ENCODE measurements at regions not wholly inside any gene's neighbourhood (a gene's known extent, or its start where the extent isn't known, plus 50 kb on each side); places are given as distances from the start of the nearest gene placed in this dataset.

DNA sequence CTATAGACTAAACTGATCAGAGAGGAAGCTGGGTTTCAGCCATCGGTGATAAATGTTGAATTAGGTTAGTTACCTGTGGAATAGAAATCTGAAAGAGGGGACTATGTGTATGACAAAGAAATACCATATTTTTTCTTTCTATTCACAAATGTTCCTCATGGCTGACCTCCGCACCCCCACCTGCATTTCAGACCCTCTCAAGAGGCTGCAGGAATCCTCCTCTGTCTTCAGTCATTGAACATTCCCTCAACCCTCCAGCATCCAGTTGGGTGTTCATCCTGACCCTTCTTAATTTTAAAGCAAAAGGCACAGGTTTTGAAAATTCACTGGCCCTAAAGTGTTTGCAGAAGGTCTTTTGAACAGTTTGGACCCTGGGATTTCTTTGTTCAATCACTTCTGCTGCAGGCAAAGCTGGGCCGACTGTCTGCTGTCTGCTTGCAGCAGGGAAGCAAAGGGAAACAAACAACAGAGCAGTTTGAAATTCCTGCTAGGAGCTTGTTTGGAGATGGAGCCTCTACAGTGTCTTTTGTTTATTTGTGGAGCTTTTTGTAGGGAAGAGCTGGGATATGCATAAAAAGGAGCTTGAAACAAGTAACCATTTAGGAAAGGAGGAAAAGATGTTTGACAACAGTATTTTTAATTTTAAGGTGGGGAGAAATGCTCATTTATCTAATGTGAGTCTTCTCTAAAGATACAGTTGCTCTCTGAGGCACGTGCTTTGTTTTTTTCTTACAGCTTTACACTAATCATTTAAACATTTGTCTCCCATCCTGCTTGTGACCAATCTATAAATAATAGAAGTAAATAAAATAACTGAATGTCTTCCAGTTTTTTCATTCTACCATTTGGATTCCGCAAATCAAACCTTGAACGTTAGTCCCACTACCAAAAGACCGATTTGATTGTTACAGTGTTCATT, 213.3 kb upstream of the MMADHC start:
- Histone ChIP-seq H4K12ac (ENCODE audit: low read depth, low read length) (no peak overlapping the region), H3K14ac (ENCODE audit: low read length) (no peak overlapping the region), H3K23ac (ENCODE audit: low read length) (no peak overlapping the region), H3K9ac (ENCODE audit: low read length) (no peak overlapping the region), H3K4ac (ENCODE audit: low read depth, low read length) (no peak overlapping the region), H4K91ac (ENCODE audit: low read depth, low read length) (no peak overlapping the region), H2AFZ (ENCODE audit: insufficient read depth, low read length, poor library complexity) (no peak overlapping the region), H2BK12ac (ENCODE audit: low read length) (no peak overlapping the region), H2BK120ac (ENCODE audit: insufficient read depth, low read length, poor library complexity) (no peak overlapping the region), H3K27ac (ENCODE audit: low read depth, low read length) (no peak overlapping the region), H3K79me2 (ENCODE audit: control insufficient read depth, insufficient read depth, low read length, poor library complexity) (no peaks in the 10 kb centered on the region), H3K36me3 (ENCODE audit: control insufficient read depth in 1 of 2, insufficient read depth in 2 of 2, low read length in 2 of 2) (no peaks in the 10 kb centered on the region), H2AK5ac (ENCODE audit: low read length) (no peak overlapping the region), H3K18ac (ENCODE audit: low read length) (no peak overlapping the region), H3K4me3 (ENCODE audit: low read depth, low read length) (no peak overlapping the region), H2BK5ac (ENCODE audit: low read depth, low read length, poor library complexity) (no peak overlapping the region), H3K4me2 (ENCODE audit: low read length) (no peak overlapping the region), H3K27me3 (ENCODE audit: insufficient read depth, low read length) (no peaks in the 10 kb centered on the region), H3K4me1 (ENCODE audit: control insufficient read depth in 1 of 2, insufficient read depth in 2 of 2, low read length in 2 of 2) (no peaks in the 10 kb centered on the region), H3K79me1 (ENCODE audit: low read length) (no peaks in the 10 kb centered on the region), H3K9me3 (ENCODE audit: insufficient read depth, low read depth, low read length) (peaks cover 4% of the 10 kb centered on the region), H4K8ac (ENCODE audit: low read depth, low read length) (no peak overlapping the region)
- no CpG with 5 or more reads among the region's 7 CpGs for WGBS (ENCODE audit: extremely low coverage, insufficient coverage, insufficient read length)
- no peak for DNase-seq

DNA sequence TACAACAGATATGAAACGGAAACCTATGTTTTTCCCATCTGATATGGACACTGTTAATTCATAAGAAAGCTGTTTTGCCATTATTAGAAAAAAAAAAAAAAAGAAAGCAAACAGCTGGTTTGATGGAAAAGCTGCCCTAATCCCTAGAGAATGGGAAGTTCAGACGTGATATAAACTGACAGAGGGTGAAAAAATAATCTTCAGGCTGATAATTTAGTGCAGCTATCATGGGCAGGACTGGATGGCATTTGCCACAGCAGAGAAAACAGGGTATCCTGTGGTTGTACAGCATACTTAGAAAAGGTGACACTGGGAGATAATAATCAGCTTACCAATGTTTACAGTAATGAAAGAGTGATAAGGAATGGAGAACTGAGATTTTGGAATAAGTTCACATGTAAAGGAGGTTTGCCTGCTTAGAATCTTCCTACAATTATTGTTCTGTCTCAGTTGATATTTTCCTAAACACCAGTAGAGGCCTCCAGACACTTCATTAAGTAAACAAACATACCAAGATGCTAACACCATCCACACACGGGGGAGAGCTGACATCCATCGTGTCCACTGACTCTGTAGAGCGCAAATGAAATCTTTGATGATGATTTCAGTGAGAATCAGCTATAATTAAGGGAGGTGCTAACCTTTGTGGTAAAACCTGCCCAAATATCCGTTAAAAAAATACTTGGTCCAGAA, 211.6 kb upstream of the MMADHC start:
- peak in 1 of 2 donors; percentile 31 for DNase-seq
- H3K4me1 ChIP-seq (ENCODE audit: control insufficient read depth in 1 of 2, insufficient read depth in 2 of 2, low read length in 2 of 2) = no peaks in the 10 kb centered on the region
- H2BK12ac ChIP-seq (ENCODE audit: low read length) = no peak overlapping the region
- H2AK5ac ChIP-seq (ENCODE audit: low read length) = no peak overlapping the region
- H2BK5ac ChIP-seq (ENCODE audit: low read depth, low read length, poor library complexity) = no peak overlapping the region
- no CpG with 5 or more reads among the region's 6 CpGs for WGBS (ENCODE audit: extremely low coverage, insufficient coverage, insufficient read length)
- no peak overlapping the region for H3K23ac ChIP-seq (ENCODE audit: low read length)
- H4K8ac ChIP-seq (ENCODE audit: low read depth, low read length) = no peak overlapping the region
- no peak overlapping the region for H3K18ac ChIP-seq (ENCODE audit: low read length)
- H2BK120ac ChIP-seq (ENCODE audit: insufficient read depth, low read length, poor library complexity) = no peak overlapping the region
- H3K27ac ChIP-seq (ENCODE audit: low read depth, low read length) = no peak overlapping the region
- no peaks in the 10 kb centered on the region for H3K79me2 ChIP-seq (ENCODE audit: control insufficient read depth, insufficient read depth, low read length, poor library complexity)
- peaks cover 4% of the 10 kb centered on the region for H3K9me3 ChIP-seq (ENCODE audit: insufficient read depth, low read depth, low read length)
- no peaks in the 10 kb centered on the region for H3K79me1 ChIP-seq (ENCODE audit: low read length)
- no peak overlapping the region for H2AFZ ChIP-seq (ENCODE audit: insufficient read depth, low read length, poor library complexity)
- no peak overlapping the region for H3K14ac ChIP-seq (ENCODE audit: low read length)
- no peak overlapping the region for H3K4me2 ChIP-seq (ENCODE audit: low read length)
- no peak overlapping the region for H4K12ac ChIP-seq (ENCODE audit: low read depth, low read length)
- no peak overlapping the region for H4K91ac ChIP-seq (ENCODE audit: low read depth, low read length)
- H3K9ac ChIP-seq (ENCODE audit: low read length) = no peak overlapping the region
- H3K4me3 ChIP-seq (ENCODE audit: low read depth, low read length) = no peak overlapping the region
- H3K4ac ChIP-seq (ENCODE audit: low read depth, low read length) = no peak overlapping the region
- no peaks in the 10 kb centered on the region for H3K36me3 ChIP-seq (ENCODE audit: control insufficient read depth in 1 of 2, insufficient read depth in 2 of 2, low read length in 2 of 2)
- H3K27me3 ChIP-seq (ENCODE audit: insufficient read depth, low read length) = no peaks in the 10 kb centered on the region

DNA sequence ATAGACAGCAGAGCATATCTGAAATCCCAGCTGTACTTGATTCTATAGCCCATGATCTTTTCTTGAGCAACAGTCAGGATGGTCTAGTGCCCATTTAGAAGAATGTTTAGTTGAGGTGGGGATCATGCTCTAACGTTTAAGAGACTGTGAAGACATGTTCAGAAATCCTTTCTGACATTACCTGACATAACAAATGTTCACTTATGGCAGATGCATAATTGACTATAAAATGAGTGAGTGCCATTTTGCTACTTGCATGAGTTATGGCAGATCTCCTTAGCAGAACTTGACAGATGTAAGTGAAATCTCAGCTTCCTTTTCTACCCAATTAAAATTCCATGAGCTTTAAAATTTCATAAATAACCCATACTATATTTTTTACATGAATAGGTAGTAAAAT, 209.5 kb upstream of the MMADHC start:
- no peak for DNase-seq
- Histone ChIP-seq H3K27me3 (ENCODE audit: insufficient read depth, low read length) (no peaks in the 10 kb centered on the region), H2BK120ac (ENCODE audit: insufficient read depth, low read length, poor library complexity) (no peak overlapping the region), H3K18ac (ENCODE audit: low read length) (no peak overlapping the region), H3K14ac (ENCODE audit: low read length) (no peak overlapping the region), H3K4me1 (ENCODE audit: control insufficient read depth in 1 of 2, insufficient read depth in 2 of 2, low read length in 2 of 2) (no peaks in the 10 kb centered on the region), H3K9me3 (ENCODE audit: insufficient read depth, low read depth, low read length) (peaks cover 4% of the 10 kb centered on the region), H3K4me2 (ENCODE audit: low read length) (no peak overlapping the region), H4K91ac (ENCODE audit: low read depth, low read length) (no peak overlapping the region), H3K79me1 (ENCODE audit: low read length) (no peaks in the 10 kb centered on the region), H4K12ac (ENCODE audit: low read depth, low read length) (no peak overlapping the region), H4K8ac (ENCODE audit: low read depth, low read length) (no peak overlapping the region), H3K4me3 (ENCODE audit: low read depth, low read length) (no peak overlapping the region), H2BK12ac (ENCODE audit: low read length) (no peak overlapping the region), H2AFZ (ENCODE audit: insufficient read depth, low read length, poor library complexity) (no peak overlapping the region), H3K79me2 (ENCODE audit: control insufficient read depth, insufficient read depth, low read length, poor library complexity) (no peaks in the 10 kb centered on the region), H2BK5ac (ENCODE audit: low read depth, low read length, poor library complexity) (no peak overlapping the region), H3K23ac (ENCODE audit: low read length) (no peak overlapping the region), H2AK5ac (ENCODE audit: low read length) (no peak overlapping the region), H3K36me3 (ENCODE audit: control insufficient read depth in 1 of 2, insufficient read depth in 2 of 2, low read length in 2 of 2) (no peaks in the 10 kb centered on the region), H3K9ac (ENCODE audit: low read length) (no peak overlapping the region), H3K4ac (ENCODE audit: low read depth, low read length) (no peak overlapping the region), H3K27ac (ENCODE audit: low read depth, low read length) (no peak overlapping the region)
- no CpG with 5 or more reads among the region's 1 CpG for WGBS (ENCODE audit: extremely low coverage, insufficient coverage, insufficient read length)

- Histone ChIP-seq H3K18ac (ENCODE audit: low read length) (no peak overlapping the region), H3K4me3 (ENCODE audit: low read depth, low read length) (no peak overlapping the region), H3K4me1 (ENCODE audit: control insufficient read depth in 1 of 2, insufficient read depth in 2 of 2, low read length in 2 of 2) (no peaks in the 10 kb centered on the region), H2BK120ac (ENCODE audit: insufficient read depth, low read length, poor library complexity) (no peak overlapping the region), H3K27ac (ENCODE audit: low read depth, low read length) (no peak overlapping the region), H4K12ac (ENCODE audit: low read depth, low read length) (no peak overlapping the region), H2BK5ac (ENCODE audit: low read depth, low read length, poor library complexity) (no peak overlapping the region), H2AFZ (ENCODE audit: insufficient read depth, low read length, poor library complexity) (no peak overlapping the region), H3K4me2 (ENCODE audit: low read length) (no peak overlapping the region), H3K27me3 (ENCODE audit: insufficient read depth, low read length) (no peaks in the 10 kb centered on the region), H2BK12ac (ENCODE audit: low read length) (no peak overlapping the region), H3K4ac (ENCODE audit: low read depth, low read length) (no peak overlapping the region), H2AK5ac (ENCODE audit: low read length) (no peak overlapping the region), H3K9ac (ENCODE audit: low read length) (no peak overlapping the region), H4K8ac (ENCODE audit: low read depth, low read length) (no peak overlapping the region), H3K9me3 (ENCODE audit: insufficient read depth, low read depth, low read length) (no peaks in the 10 kb centered on the region), H3K79me1 (ENCODE audit: low read length) (no peaks in the 10 kb centered on the region), H3K79me2 (ENCODE audit: control insufficient read depth, insufficient read depth, low read length, poor library complexity) (no peaks in the 10 kb centered on the region), H3K23ac (ENCODE audit: low read length) (no peak overlapping the region), H3K14ac (ENCODE audit: low read length) (no peak overlapping the region), H3K36me3 (ENCODE audit: control insufficient read depth in 1 of 2, insufficient read depth in 2 of 2, low read length in 2 of 2) (no peaks in the 10 kb centered on the region), H4K91ac (ENCODE audit: low read depth, low read length) (no peak overlapping the region)
- WGBS (ENCODE audit: extremely low coverage, insufficient coverage, insufficient read length) = no CpG with 5 or more reads among the region's 3 CpGs
- DNase-seq = no peak
Measured at GRCh38 chr2:149789549-149789948, 202.0 kb upstream of the MMADHC start.
